ENCODE measurements at regions not wholly inside any gene's neighbourhood (a gene's known extent, or its start where the extent isn't known, plus 50 kb on each side); places are given as distances from the start of the nearest gene placed in this dataset.

DNA sequence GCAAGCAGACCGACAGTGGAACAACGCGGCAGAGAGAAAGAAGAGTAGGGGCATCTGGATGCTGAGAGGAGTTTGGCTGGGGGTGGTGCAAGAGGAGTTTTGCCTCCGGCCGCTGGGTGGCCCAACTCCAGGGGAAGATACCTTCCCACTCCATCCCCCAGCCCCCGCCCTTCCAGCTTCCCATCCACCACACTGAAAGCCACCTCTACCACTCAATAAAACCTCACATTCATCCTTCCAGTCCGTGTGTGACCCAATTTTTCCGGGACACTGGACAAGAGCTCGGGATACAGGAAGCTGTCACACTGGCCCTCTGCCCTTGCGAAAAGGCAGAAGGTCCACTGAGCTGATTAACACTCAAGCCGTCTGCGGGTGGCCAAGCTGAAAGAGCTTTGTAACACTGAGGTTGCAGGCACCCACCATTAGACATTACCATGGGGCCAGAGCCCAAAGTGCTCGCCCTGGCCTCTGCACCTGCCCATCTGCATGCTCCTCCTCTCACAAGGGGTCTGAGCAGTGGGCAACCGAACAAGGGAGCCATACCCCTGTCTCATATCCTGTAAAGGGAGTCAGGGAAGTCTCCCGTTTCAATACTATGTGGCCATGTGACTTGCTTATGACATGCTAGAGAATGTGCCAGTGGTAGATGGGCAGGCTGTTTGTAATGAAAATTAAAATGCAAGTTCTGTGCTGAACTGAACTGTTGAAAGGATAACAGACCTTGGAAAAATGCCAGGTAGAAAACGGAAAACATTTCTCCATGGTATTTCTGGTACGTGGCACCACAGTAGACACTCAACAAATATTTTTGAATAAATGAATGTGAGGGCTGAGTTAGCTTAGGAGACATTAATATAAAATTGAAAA lies 205.1 kb upstream of the STARD13 start:
- TF ChIP-seq, protein P1, sequence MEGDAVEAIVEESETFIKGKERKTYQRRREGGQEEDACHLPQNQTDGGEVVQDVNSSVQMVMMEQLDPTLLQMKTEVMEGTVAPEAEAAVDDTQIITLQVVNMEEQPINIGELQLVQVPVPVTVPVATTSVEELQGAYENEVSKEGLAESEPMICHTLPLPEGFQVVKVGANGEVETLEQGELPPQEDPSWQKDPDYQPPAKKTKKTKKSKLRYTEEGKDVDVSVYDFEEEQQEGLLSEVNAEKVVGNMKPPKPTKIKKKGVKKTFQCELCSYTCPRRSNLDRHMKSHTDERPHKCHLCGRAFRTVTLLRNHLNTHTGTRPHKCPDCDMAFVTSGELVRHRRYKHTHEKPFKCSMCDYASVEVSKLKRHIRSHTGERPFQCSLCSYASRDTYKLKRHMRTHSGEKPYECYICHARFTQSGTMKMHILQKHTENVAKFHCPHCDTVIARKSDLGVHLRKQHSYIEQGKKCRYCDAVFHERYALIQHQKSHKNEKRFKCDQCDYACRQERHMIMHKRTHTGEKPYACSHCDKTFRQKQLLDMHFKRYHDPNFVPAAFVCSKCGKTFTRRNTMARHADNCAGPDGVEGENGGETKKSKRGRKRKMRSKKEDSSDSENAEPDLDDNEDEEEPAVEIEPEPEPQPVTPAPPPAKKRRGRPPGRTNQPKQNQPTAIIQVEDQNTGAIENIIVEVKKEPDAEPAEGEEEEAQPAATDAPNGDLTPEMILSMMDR (IDR thresholded peaks at IDR 0.05), result no peak
- no peak for TF ChIP-seq POLR2A (IDR thresholded peaks at IDR 0.05)
